RWPE2 (cell line): ENCODE measurements at regions not wholly inside any gene's neighbourhood (a gene's known extent, or its start where the extent isn't known, plus 50 kb on each side); places are given as distances from the start of the nearest gene placed in this dataset.

Experiments
- ATAC-seq: fragments of 200-7000 bp; cut with Tn5 transposase; 3 replicates; pipeline ENCODE4 v1.9.1; 2021; ENCODE audit warnings: low read depth
- DNase-seq: peaks from one replicate; pipeline ENCODE4 v3.0.0-alpha.2; 2020; ENCODE audit warnings: low spot score
- H3K27ac ChIP-seq: fragments of 450-650 bp; 2 replicates; pipeline ENCODE4 v1.5.1; 2017; ENCODE audit warnings: mild to moderate bottlenecking; ENCODE audit not compliant: poor library complexity, severe bottlenecking
- H3K27me3 ChIP-seq: fragments of 250-450 bp; sonication (Bioruptor Pico); 2 replicates; pipeline ENCODE4 v1.5.1; 2021; ENCODE audit warnings: mild to moderate bottlenecking, moderate library complexity; ENCODE audit not compliant: insufficient read depth, poor library complexity, severe bottlenecking
- H3K36me3 ChIP-seq: fragments of 250-450 bp; sonication (Bioruptor Pico); 2 replicates; pipeline ENCODE4 v1.5.1; 2020; ENCODE audit warnings: low read depth, mild to moderate bottlenecking, moderate library complexity
- H3K4me1 ChIP-seq: fragments of 250-450 bp; sonication (Bioruptor Pico); 2 replicates; pipeline ENCODE4 v1.5.1; 2021; ENCODE audit warnings: mild to moderate bottlenecking, moderate library complexity; ENCODE audit not compliant: insufficient read depth, poor library complexity, severe bottlenecking
- H3K4me3 ChIP-seq: fragments of 250-450 bp; sonication (Bioruptor Pico); 2 replicates; pipeline ENCODE4 v1.5.1; 2021; ENCODE audit warnings: mild to moderate bottlenecking, moderate library complexity; ENCODE audit not compliant: severe bottlenecking
- H3K9me3 ChIP-seq: fragments of 250-450 bp; sonication (Bioruptor Pico); 2 replicates; pipeline ENCODE4 v1.5.1; 2021; ENCODE audit warnings: mild to moderate bottlenecking, moderate library complexity; ENCODE audit not compliant: severe bottlenecking
- TF ChIP-seq, protein P1 (sequence below): fragments of 450-650 bp; IDR thresholded peaks from one replicate; pipeline ENCODE4 v1.5.1; 2017; ENCODE audit warnings: mild to moderate bottlenecking, moderate library complexity; ENCODE audit not compliant: poor library complexity, severe bottlenecking

DNA sequence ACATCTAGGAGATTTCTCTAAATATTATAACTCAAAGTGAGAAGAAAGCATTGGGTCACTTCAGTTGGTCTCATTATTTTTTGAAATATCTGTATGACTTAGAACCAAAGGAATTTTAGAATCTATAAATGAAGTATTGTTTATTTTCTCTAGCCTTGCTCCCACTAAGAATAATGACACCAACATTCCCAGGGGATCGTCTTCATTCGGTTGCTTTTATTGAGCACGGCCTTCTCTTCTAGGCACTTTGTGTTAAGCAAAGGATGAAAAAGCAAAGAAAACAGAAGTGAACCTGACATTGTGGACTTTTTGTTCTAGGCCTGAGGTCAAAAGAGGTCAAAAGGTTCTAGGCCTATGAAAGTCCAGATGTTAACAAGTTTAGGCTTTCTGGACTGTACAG lies 231.9 kb downstream of the GALR1 start:
- no peaks in the 10 kb centered on the region for H3K27me3 ChIP-seq
- DNase-seq (no peak), ATAC-seq (no peak)
- TF ChIP-seq, protein P1, sequence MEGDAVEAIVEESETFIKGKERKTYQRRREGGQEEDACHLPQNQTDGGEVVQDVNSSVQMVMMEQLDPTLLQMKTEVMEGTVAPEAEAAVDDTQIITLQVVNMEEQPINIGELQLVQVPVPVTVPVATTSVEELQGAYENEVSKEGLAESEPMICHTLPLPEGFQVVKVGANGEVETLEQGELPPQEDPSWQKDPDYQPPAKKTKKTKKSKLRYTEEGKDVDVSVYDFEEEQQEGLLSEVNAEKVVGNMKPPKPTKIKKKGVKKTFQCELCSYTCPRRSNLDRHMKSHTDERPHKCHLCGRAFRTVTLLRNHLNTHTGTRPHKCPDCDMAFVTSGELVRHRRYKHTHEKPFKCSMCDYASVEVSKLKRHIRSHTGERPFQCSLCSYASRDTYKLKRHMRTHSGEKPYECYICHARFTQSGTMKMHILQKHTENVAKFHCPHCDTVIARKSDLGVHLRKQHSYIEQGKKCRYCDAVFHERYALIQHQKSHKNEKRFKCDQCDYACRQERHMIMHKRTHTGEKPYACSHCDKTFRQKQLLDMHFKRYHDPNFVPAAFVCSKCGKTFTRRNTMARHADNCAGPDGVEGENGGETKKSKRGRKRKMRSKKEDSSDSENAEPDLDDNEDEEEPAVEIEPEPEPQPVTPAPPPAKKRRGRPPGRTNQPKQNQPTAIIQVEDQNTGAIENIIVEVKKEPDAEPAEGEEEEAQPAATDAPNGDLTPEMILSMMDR: no peak
- no peak overlapping the region for H3K4me3 ChIP-seq
- no peak overlapping the region for H3K27ac ChIP-seq
- H3K4me1 ChIP-seq: no peaks in the 10 kb centered on the region
- H3K36me3 ChIP-seq: no peaks in the 10 kb centered on the region
- H3K9me3 ChIP-seq: no peaks in the 10 kb centered on the region

DNA sequence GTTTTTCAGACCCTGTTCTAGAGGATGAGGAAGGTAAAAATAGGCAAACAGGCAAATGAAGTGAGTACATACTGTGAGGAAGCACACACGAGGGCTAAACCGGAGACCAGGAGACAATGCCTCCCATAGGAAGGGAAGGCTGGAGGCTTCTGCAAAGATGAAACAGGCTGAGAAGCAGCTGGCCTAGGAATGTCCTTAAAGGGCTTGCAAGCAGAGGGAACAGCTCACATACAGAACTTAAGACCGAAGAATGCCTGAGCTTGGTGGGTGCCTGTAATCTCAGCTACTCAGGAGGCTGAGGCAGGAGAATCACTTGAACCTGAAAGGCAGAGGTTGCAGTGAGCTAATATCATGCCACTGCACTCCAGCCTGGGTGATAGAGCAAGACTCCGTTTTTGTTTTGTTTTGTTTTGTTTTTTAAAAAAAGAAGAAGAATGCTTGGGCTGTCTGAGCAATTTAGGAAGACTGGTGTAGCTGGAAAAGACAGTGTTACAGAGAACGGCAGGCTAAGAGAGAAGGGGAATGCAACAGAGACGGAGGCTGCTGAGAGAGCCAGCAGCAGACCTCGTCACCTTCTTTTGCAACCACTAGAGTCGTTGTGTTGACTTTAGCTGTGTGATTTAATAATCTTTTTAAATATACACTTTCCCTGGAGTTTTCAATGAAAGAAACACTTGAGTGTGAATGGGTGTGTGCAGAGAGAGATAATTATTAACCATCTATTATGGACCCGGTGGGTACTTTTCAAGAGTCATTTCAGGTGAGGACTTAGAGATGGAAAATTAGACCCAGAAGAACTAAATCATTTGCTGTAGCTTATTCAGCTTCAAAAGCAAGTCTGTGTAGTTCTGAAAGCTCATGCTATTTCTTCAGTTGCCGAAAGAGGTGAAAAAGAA lies 232.8 kb downstream of the GALR1 start:
- ATAC-seq (no peak), DNase-seq (no peak)
- Histone ChIP-seq H3K4me3 (no peak overlapping the region), H3K9me3 (no peaks in the 10 kb centered on the region), H3K4me1 (no peaks in the 10 kb centered on the region), H3K27me3 (no peaks in the 10 kb centered on the region), H3K27ac (no peak overlapping the region), H3K36me3 (no peaks in the 10 kb centered on the region)
- TF ChIP-seq, protein P1: no peak

DNA sequence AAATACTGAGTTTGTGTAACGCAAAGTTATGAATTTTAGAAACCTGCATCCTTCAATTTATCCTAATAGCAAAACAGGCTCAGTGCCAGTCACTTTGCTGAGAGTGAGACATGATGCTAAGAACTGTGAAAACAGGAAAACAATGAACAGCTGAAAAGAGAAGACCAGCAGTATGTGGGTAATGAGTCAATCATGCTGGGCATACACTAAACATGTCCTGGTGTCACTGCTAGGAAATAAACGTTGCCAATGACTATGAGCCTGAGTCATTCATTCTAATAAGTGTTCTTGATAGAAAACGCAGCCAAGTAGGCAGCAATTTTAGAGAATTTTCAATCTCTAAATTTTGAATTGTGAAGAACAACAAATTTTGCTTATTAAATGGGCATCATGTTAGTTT lies 237.3 kb downstream of the GALR1 start:
- Histone ChIP-seq H3K4me3 (no peak overlapping the region), H3K36me3 (no peaks in the 10 kb centered on the region), H3K27me3 (peaks cover 6% of the 10 kb centered on the region), H3K9me3 (no peaks in the 10 kb centered on the region), H3K4me1 (no peaks in the 10 kb centered on the region), H3K27ac (no peak overlapping the region)
- ATAC-seq (no peak), DNase-seq (no peak)
- TF ChIP-seq, protein P1: no peak

DNA sequence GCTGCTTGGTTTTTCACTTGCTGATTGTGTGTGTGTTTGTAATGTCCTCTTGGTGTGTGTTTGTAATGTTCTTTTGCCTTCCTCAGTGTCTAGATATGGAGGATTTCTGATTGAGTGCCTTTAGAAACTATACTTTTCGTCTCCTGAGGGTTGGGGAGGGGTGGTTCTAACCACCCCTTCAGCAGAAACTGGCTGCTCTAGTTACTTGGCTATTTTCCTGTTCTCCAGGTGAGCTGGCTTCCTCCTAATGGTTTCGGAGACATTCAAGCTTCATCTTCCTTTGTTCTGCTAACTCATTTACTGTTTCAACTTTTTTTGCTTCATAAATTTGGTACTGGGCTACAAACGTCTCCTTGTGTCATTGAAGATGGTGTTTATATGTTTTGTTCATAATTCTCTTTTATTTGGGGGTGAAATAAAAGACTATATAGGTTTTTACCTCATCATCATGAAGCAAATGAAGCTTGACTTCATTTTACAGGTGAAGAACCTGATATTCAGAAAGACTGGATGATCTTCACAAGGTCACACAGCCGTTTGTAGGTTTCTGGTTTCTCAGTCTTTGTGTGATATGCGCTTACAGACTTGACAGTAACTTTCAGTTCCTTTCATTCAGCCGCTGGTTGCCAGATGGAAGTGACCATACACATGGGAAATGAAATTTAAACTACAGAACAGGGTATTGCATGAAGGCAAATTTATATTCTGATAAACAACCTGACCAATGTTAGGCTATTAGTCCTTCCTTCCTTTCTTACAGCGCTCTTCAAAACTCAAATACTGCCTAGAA lies 238.5 kb downstream of the GALR1 start:
- ATAC-seq: no peak
- DNase-seq: no peak
- Histone ChIP-seq H3K27me3 (peaks cover 7% of the 10 kb centered on the region), H3K9me3 (no peaks in the 10 kb centered on the region), H3K4me1 (no peaks in the 10 kb centered on the region), H3K27ac (no peak overlapping the region), H3K4me3 (no peak overlapping the region), H3K36me3 (no peaks in the 10 kb centered on the region)
- TF ChIP-seq, protein P1: no peak
